CD14-positive monocyte (primary cell): ENCODE measurements at regions not wholly inside any gene's neighbourhood (a gene's known extent, or its start where the extent isn't known, plus 50 kb on each side); places are given as distances from the start of the nearest gene placed in this dataset.

Source experiments
- DNase-seq, 3 donors: peaks; one replicate each; pipeline ENCODE4 v3.0.0-alpha.2; 2011 to 2022
- H2AFZ ChIP-seq: 2 replicates; pipeline ENCODE4 v1.6.0; 2012; ENCODE audit warnings: mild to moderate bottlenecking, low read depth, low read length, inconsistent platforms; ENCODE audit not compliant: insufficient read depth, poor library complexity, severe bottlenecking
- H3K27ac ChIP-seq, 2 donors: 1 replicate in 1 of 2; 2 replicates in 1 of 2; pipeline ENCODE4 v1.5.1; 2012 to 2013; ENCODE audit warnings: low read length in 2 of 2, control low read depth in 1 of 2, inconsistent platforms in 1 of 2, low read depth in 1 of 2, mild to moderate bottlenecking in 1 of 2
- H3K27me3 ChIP-seq, 2 donors: one replicate each; pipeline versions ENCODE4 v1.6.0 to v1.6.1; 2011 to 2013; ENCODE audit warnings: low read length in 2 of 2; ENCODE audit not compliant: control insufficient read depth in 2 of 2, insufficient read depth in 2 of 2
- H3K36me3 ChIP-seq, 2 donors: replicated peaks in 1 of 2; 1 replicate in 1 of 2; 2 replicates in 1 of 2; pipeline versions ENCODE4 v1.5.1 to v1.6.1; 2012 to 2013; ENCODE audit warnings: low read length in 2 of 2, control low read depth in 1 of 2, inconsistent platforms in 1 of 2, mild to moderate bottlenecking in 1 of 2; ENCODE audit not compliant: insufficient read depth in 2 of 2, control insufficient read depth in 1 of 2
- H3K4me1 ChIP-seq, 2 donors: 1 replicate in 1 of 2; 2 replicates in 1 of 2; pipeline versions ENCODE4 v1.5.1 to v1.6.1; 2012 to 2013; ENCODE audit warnings: low read length in 2 of 2, control low read depth in 1 of 2, inconsistent platforms in 1 of 2, mild to moderate bottlenecking in 1 of 2, moderate library complexity in 1 of 2; ENCODE audit not compliant: insufficient read depth in 2 of 2, control insufficient read depth in 1 of 2
- H3K4me2 ChIP-seq: replicated peaks from 2 replicates; pipeline ENCODE3; 2012; ENCODE audit warnings: low read length, moderate library complexity, mild to moderate bottlenecking; ENCODE audit not compliant: poor library complexity, severe bottlenecking; ENCODE audit errors: extremely low read depth
- H3K4me3 ChIP-seq, 3 experiments: fragments of 200-600 bp in 1 of 3; sonication (generic) in 1 of 3; replicated peaks in 1 of 3; 1 replicate in 2 of 3; 2 replicates in 1 of 3; pipeline ENCODE4 v1.5.1; 2011 to 2013; ENCODE audit warnings: low read length in 3 of 3, mild to moderate bottlenecking in 3 of 3, control low read depth in 2 of 3, low read depth in 2 of 3, inconsistent platforms in 1 of 3, moderate library complexity in 1 of 3
- H3K79me2 ChIP-seq: 2 replicates; pipeline ENCODE4 v1.6.0; 2012; ENCODE audit warnings: mild to moderate bottlenecking, control low read depth, inconsistent platforms, low read length, moderate library complexity; ENCODE audit not compliant: insufficient read depth
- H3K9ac ChIP-seq: 2 replicates; pipeline ENCODE4 v1.6.0; 2017; ENCODE audit warnings: low read length, mild to moderate bottlenecking; ENCODE audit not compliant: insufficient read depth, poor library complexity, severe bottlenecking
- H3K9me3 ChIP-seq, 2 donors: replicated peaks in 1 of 2; 1 replicate in 1 of 2; 2 replicates in 1 of 2; pipeline versions ENCODE4 v1.5.1 to v1.6.1; 2012 to 2013; ENCODE audit warnings: low read length in 2 of 2, control low read depth in 1 of 2; ENCODE audit not compliant: control insufficient read depth in 1 of 2, insufficient read depth in 1 of 2
- H4K20me1 ChIP-seq: 2 replicates; pipeline ENCODE4 v1.6.0; 2012; ENCODE audit warnings: mild to moderate bottlenecking, low read length, control low read depth, moderate library complexity; ENCODE audit not compliant: insufficient read depth
- H3K27ac Mint-ChIP-seq, 7 donors: one replicate each; pipeline ENCODE4 v1.8.0; 2020; ENCODE audit warnings: mild to moderate bottlenecking in 7 of 7, mixed read lengths in 7 of 7, moderate library complexity in 6 of 7, inconsistent platforms in 2 of 7
- H3K27me3 Mint-ChIP-seq, 3 donors: one replicate each; pipeline ENCODE4 v1.8.0; 2021 to 2022; ENCODE audit warnings: low read depth in 3 of 3, mild to moderate bottlenecking in 3 of 3, mixed read lengths in 3 of 3, moderate library complexity in 3 of 3, inconsistent platforms in 1 of 3
- H3K36me3 Mint-ChIP-seq, 2 donors: one replicate each; pipeline ENCODE4 v1.8.0; 2020; ENCODE audit warnings: mixed read lengths in 2 of 2, inconsistent platforms in 1 of 2, mild to moderate bottlenecking in 1 of 2
- H3K4me1 Mint-ChIP-seq: one replicate; pipeline ENCODE4 v1.8.0; 2020; ENCODE audit warnings: mild to moderate bottlenecking, mixed read lengths
- H3K4me3 Mint-ChIP-seq, 2 donors: one replicate each; pipeline ENCODE4 v1.8.0; 2020; ENCODE audit warnings: mild to moderate bottlenecking in 2 of 2, mixed read lengths in 2 of 2, moderate library complexity in 1 of 2
- H3K9me3 Mint-ChIP-seq, 7 donors: one replicate each; pipeline ENCODE4 v1.8.0; 2020 to 2022; ENCODE audit warnings: mixed read lengths in 7 of 7, mild to moderate bottlenecking in 6 of 7, moderate library complexity in 6 of 7, inconsistent platforms in 2 of 7
- WGBS: methylation state at CpG from one replicate; pipeline ENCODE4 v1.1.5; 2013; ENCODE audit warnings: missing lambda C conversion rate; ENCODE audit not compliant: insufficient coverage; 5-methylcytosine and 5-hydroxymethylcytosine counted together
- intact Hi-C, 2 donors: fragments of 100-400 bp; cut with micrococcal nuclease; formaldehyde crosslinking; loops; one replicate each; pipeline versions ENCODE4 v1.15.0 to v1.15.1; 2023
- TF ChIP-seq, protein P1 (sequence below): fragments of 200-600 bp; IDR thresholded peaks from one replicate; pipeline ENCODE4 v1.8.0; 2022; ENCODE audit warnings: antibody characterized with exemption, mild to moderate bottlenecking

DNA sequence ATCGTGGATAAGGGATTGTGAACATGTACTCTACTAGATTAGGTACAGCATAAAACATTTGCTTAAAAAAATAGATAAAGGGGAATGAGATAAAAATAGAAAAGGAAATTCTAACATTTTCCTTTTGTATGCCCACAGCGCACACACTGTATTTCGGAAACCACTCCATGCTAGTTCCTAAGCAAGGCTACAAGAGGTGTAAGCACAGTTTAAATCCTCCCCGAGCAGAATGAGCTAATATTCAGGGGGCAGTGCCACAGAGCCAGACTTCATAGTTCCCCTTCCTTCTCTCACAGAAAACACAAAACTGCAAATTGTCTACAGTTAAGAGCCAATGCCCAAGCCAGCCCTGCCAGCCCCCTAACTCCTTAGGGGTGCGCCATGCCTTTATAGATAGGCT, 159.4 kb downstream of the ZNF281 start:
- DNase-seq = no peak
- 11% methylated on average over 3 of the region's 5 CpGs for WGBS

DNA sequence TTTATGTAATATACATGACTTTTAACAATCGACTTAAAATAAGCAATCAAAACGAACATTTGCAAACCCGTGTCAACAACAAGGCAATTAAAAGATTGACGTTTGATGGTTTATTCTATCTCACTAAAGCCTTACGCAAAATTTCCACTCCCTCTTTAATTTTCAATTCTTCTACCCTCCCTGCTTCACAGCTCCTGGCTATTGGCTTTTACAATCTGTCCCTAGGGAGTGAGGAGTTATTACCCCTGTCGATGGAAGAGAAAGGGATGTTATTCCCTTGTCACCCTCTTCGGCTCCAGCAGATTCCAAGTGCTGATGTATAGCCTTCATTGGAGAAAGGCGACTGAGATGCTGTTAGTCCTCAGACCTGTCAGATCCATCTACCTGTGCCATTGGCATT, 161.3 kb downstream of the ZNF281 start:
- Histone ChIP-seq H3K9ac (no peak overlapping the region), H2AFZ (no peak overlapping the region), H3K27me3 (no peaks in the 10 kb centered on the region), H3K4me3 (no peak overlapping the region), H3K4me1 (peaks cover 4 to 5% of the 10 kb centered on the region in 2 donors), H3K79me2 (no peaks in the 10 kb centered on the region), H3K36me3 (no peaks in the 10 kb centered on the region), H4K20me1 (no peaks in the 10 kb centered on the region), H3K4me2 (no peak overlapping the region), H3K27ac (no peak overlapping the region), H3K9me3 (no peaks in the 10 kb centered on the region)
- DNase-seq = no peak
- Mint-ChIP-seq H3K36me3 (no peaks in the 10 kb centered on the region), H3K27me3 (peaks cover 0 to 5% (median 0%) of the 10 kb centered on the region in 3 donors), H3K4me3 (no peak overlapping the region), H3K9me3 (peaks cover 0 to 2% (median 0%) of the 10 kb centered on the region in 7 donors), H3K27ac (peak overlapping the region in 1 of 7 donors; percentile 39), H3K4me1 (peaks cover 16% of the 10 kb centered on the region)
- 100% methylated on average over 4 of the region's 8 CpGs for WGBS
- TF ChIP-seq, protein P1, sequence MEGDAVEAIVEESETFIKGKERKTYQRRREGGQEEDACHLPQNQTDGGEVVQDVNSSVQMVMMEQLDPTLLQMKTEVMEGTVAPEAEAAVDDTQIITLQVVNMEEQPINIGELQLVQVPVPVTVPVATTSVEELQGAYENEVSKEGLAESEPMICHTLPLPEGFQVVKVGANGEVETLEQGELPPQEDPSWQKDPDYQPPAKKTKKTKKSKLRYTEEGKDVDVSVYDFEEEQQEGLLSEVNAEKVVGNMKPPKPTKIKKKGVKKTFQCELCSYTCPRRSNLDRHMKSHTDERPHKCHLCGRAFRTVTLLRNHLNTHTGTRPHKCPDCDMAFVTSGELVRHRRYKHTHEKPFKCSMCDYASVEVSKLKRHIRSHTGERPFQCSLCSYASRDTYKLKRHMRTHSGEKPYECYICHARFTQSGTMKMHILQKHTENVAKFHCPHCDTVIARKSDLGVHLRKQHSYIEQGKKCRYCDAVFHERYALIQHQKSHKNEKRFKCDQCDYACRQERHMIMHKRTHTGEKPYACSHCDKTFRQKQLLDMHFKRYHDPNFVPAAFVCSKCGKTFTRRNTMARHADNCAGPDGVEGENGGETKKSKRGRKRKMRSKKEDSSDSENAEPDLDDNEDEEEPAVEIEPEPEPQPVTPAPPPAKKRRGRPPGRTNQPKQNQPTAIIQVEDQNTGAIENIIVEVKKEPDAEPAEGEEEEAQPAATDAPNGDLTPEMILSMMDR = no peak
- intact Hi-C loops = no loop called here

More for the DNA sequence above, 159.4 kb downstream of the ZNF281 start:
- no peak overlapping the region for H3K4me2 ChIP-seq
- H3K9me3 ChIP-seq = no peaks in the 10 kb centered on the region
- Mint-ChIP-seq H3K9me3 (peaks cover 0 to 2% (median 0%) of the 10 kb centered on the region in 7 donors), H3K36me3 (no peaks in the 10 kb centered on the region), H3K4me3 (no peak overlapping the region), H3K27me3 (peaks cover 0 to 5% (median 0%) of the 10 kb centered on the region in 3 donors), H3K4me1 (peaks cover 16% of the 10 kb centered on the region), H3K27ac (no peak overlapping the region)
- no peaks in the 10 kb centered on the region for H3K27me3 ChIP-seq
- TF ChIP-seq, protein P1 = no peak
- peak overlapping the region; percentile 12 for H2AFZ ChIP-seq
- no peak overlapping the region for H3K9ac ChIP-seq
- H3K27ac ChIP-seq = no peak overlapping the region
- H3K79me2 ChIP-seq = no peaks in the 10 kb centered on the region
- H3K4me1 ChIP-seq = peaks cover 4 to 5% of the 10 kb centered on the region in 2 donors
- H4K20me1 ChIP-seq = no peaks in the 10 kb centered on the region
- intact Hi-C loops = no loop called here
- H3K4me3 ChIP-seq = no peak overlapping the region
- H3K36me3 ChIP-seq = no peaks in the 10 kb centered on the region
